Osteocyte (in vitro differentiated cells): ENCODE measurements at regions not wholly inside any gene's neighbourhood (a gene's known extent, or its start where the extent isn't known, plus 50 kb on each side); places are given as distances from the start of the nearest gene placed in this dataset.

Source experiments
- DNase-seq: peaks from one replicate; pipeline ENCODE4 v3.0.0; 2021; ENCODE audit warnings: mixed read lengths; ENCODE audit not compliant: unreplicated experiment; ENCODE audit errors: extremely low spot score
- H3K27ac Mint-ChIP-seq: one replicate; pipeline ENCODE4 v1.8.0; 2021; ENCODE audit warnings: mild to moderate bottlenecking, mixed read lengths; ENCODE audit not compliant: unreplicated experiment
- H3K27me3 Mint-ChIP-seq: one replicate; pipeline ENCODE4 v1.8.0; 2021; ENCODE audit warnings: mixed read lengths; ENCODE audit not compliant: unreplicated experiment
- H3K36me3 Mint-ChIP-seq: one replicate; pipeline ENCODE4 v1.8.0; 2021; ENCODE audit warnings: mixed read lengths; ENCODE audit not compliant: unreplicated experiment
- H3K4me1 Mint-ChIP-seq: one replicate; pipeline ENCODE4 v1.8.0; 2021; ENCODE audit warnings: mixed read lengths; ENCODE audit not compliant: unreplicated experiment
- H3K4me3 Mint-ChIP-seq: one replicate; pipeline ENCODE4 v1.8.0; 2021; ENCODE audit warnings: mild to moderate bottlenecking, moderate library complexity, mixed read lengths; ENCODE audit not compliant: unreplicated experiment
- H3K9me3 Mint-ChIP-seq: one replicate; pipeline ENCODE4 v1.8.0; 2021; ENCODE audit warnings: mixed read lengths; ENCODE audit not compliant: unreplicated experiment
- CTCF ChIP-seq: fragments of 200-600 bp; sonication (generic); IDR thresholded peaks from 2 replicates; pipeline ENCODE4 v1.5.0; 2021; ENCODE audit warnings: antibody characterized with exemption, mild to moderate bottlenecking, moderate library complexity

GRCh38 chr10:9807846-9808245, 1209.8 kb upstream of the CELF2 start:
- DNase-seq = no peak
- no peak overlapping the region for H3K27ac Mint-ChIP-seq
- no peak for TF ChIP-seq CTCF
- H3K36me3 Mint-ChIP-seq = no peaks in the 10 kb centered on the region
- no peaks in the 10 kb centered on the region for H3K4me1 Mint-ChIP-seq
- H3K9me3 Mint-ChIP-seq = no peaks in the 10 kb centered on the region
- H3K4me3 Mint-ChIP-seq = no peak overlapping the region
- H3K27me3 Mint-ChIP-seq = peaks cover 2% of the 10 kb centered on the region

- DNase-seq = no peak
- TF ChIP-seq CTCF = no peak
- H3K4me1 Mint-ChIP-seq = no peaks in the 10 kb centered on the region
- H3K27me3 Mint-ChIP-seq = peaks cover 2% of the 10 kb centered on the region
- peaks cover 9% of the 10 kb centered on the region for H3K9me3 Mint-ChIP-seq
- no peak overlapping the region for H3K27ac Mint-ChIP-seq
- no peak overlapping the region for H3K4me3 Mint-ChIP-seq
- H3K36me3 Mint-ChIP-seq = no peaks in the 10 kb centered on the region
Measured at GRCh38 chr10:9811601-9812000, 1206.1 kb upstream of the CELF2 start.

GRCh38 chr10:9814285-9814864, 1203.3 kb upstream of the CELF2 start:
- H3K36me3 Mint-ChIP-seq = no peaks in the 10 kb centered on the region
- no peak overlapping the region for H3K4me3 Mint-ChIP-seq
- no peaks in the 10 kb centered on the region for H3K4me1 Mint-ChIP-seq
- DNase-seq = no peak
- H3K27ac Mint-ChIP-seq = no peak overlapping the region
- H3K9me3 Mint-ChIP-seq = peaks cover 22% of the 10 kb centered on the region
- no peaks in the 10 kb centered on the region for H3K27me3 Mint-ChIP-seq
- TF ChIP-seq CTCF = no peak

- H3K27me3 Mint-ChIP-seq = no peaks in the 10 kb centered on the region
- peaks cover 22% of the 10 kb centered on the region for H3K9me3 Mint-ChIP-seq
- DNase-seq = no peak
- no peaks in the 10 kb centered on the region for H3K4me1 Mint-ChIP-seq
- TF ChIP-seq CTCF = no peak
- H3K4me3 Mint-ChIP-seq = no peak overlapping the region
- H3K36me3 Mint-ChIP-seq = no peaks in the 10 kb centered on the region
- H3K27ac Mint-ChIP-seq = no peak overlapping the region
Measured at GRCh38 chr10:9819756-9820494, 1197.7 kb upstream of the CELF2 start.

GRCh38 chr10:9823268-9823930, 1194.3 kb upstream of the CELF2 start:
- Mint-ChIP-seq H3K9me3 (no peaks in the 10 kb centered on the region), H3K27ac (no peak overlapping the region), H3K4me1 (no peaks in the 10 kb centered on the region), H3K4me3 (no peak overlapping the region), H3K27me3 (no peaks in the 10 kb centered on the region), H3K36me3 (no peaks in the 10 kb centered on the region)
- TF ChIP-seq CTCF = no peak
- DNase-seq = no peak
